ENCODE measurements at regions not wholly inside any gene's neighbourhood (a gene's known extent, or its start where the extent isn't known, plus 50 kb on each side); places are given as distances from the start of the nearest gene placed in this dataset.
A peak's percentile ranks its signal among the peaks of the same experiment; 100 is the strongest.
"Not testable (repeated sequence)": the region's sequence is repeated elsewhere in the genome, so short reads cannot be mapped to it uniquely, and the experiment has no call there.

- no peak for DNase-seq
Measured at GRCh38 chr2:105489168-105489878, 90.5 kb upstream of the FHL2 start.

GRCh38 chr2:105488285-105488684 lies 89.4 kb upstream of the FHL2 start:
- no peak for DNase-seq

- peak; percentile 30 for DNase-seq
Measured at GRCh38 chr2:105487142-105488069, 88.6 kb upstream of the FHL2 start.

- DNase-seq: no peak
Measured at GRCh38 chr2:105486762-105487141, 87.9 kb upstream of the FHL2 start.

GRCh38 chr2:105478670-105479069 lies 79.8 kb upstream of the FHL2 start:
- no peak for DNase-seq

GRCh38 chr2:105477050-105477620 lies 78.3 kb upstream of the FHL2 start:
- DNase-seq: not testable (repeated sequence)

GRCh38 chr2:105473011-105473410 lies 74.2 kb upstream of the FHL2 start:
- no peak for DNase-seq

GRCh38 chr2:105470979-105471378 lies 72.1 kb upstream of the FHL2 start:
- no peak for DNase-seq

GRCh38 chr2:105469781-105470180 lies 70.9 kb upstream of the FHL2 start:
- DNase-seq: no peak

GRCh38 chr2:105468582-105469042 lies 69.8 kb upstream of the FHL2 start:
- no peak for DNase-seq

GRCh38 chr2:105464325-105464724 lies 65.5 kb upstream of the FHL2 start:
- DNase-seq: no peak

- DNase-seq: no peak
Measured at GRCh38 chr2:105460048-105460732, 61.3 kb upstream of the FHL2 start.

GRCh38 chr2:105458076-105458475 lies 59.2 kb upstream of the FHL2 start:
- no peak for DNase-seq

GRCh38 chr2:105455488-105456003 lies 56.7 kb upstream of the FHL2 start:
- DNase-seq: no peak

- no peak for DNase-seq
Measured at GRCh38 chr2:105454801-105455485, 56.1 kb upstream of the FHL2 start.

GRCh38 chr2:105451571-105452166 lies 52.8 kb upstream of the FHL2 start:
- DNase-seq: no peak

- DNase-seq: peak; percentile 55
Measured at GRCh38 chr2:105450471-105450870, 51.6 kb upstream of the FHL2 start.

- DNase-seq: no peak
Measured at GRCh38 chr2:105449076-105449475, 50.2 kb upstream of the FHL2 start.

Measured in right hindlimb (tissue), 1 donor.